Breast epithelium (tissue), 4 donors: ENCODE measurements at regions not wholly inside any gene's neighbourhood (a gene's known extent, or its start where the extent isn't known, plus 50 kb on each side); places are given as distances from the start of the nearest gene placed in this dataset.

ENCODE experiments used
- DNase-seq, 2 donors: peaks; one replicate each; pipeline ENCODE4 v3.0.0-alpha.2; 2019; ENCODE audit warnings: low spot score in 2 of 2
- H3K27ac ChIP-seq, 2 donors: fragments of 200-600 bp; sonication (generic) in 1 of 2; one replicate each; pipeline ENCODE4 v1.5.1; 2016 to 2019; ENCODE audit warnings: mild to moderate bottlenecking in 1 of 2
- H3K27me3 ChIP-seq, 2 donors: fragments of 200-600 bp; sonication (generic) in 1 of 2; one replicate each; pipeline versions ENCODE4 v1.5.1 to v1.6.0; 2017 to 2019; ENCODE audit warnings: control low read depth in 1 of 2, mild to moderate bottlenecking in 1 of 2
- H3K36me3 ChIP-seq: fragments of 200-600 bp; one replicate; pipeline ENCODE4 v1.5.1; 2019
- H3K4me1 ChIP-seq, 2 donors: fragments of 200-600 bp; sonication (generic); one replicate each; pipeline ENCODE4 v1.5.1; 2016 to 2019; ENCODE audit warnings: control low read depth in 1 of 2
- H3K4me3 ChIP-seq, 3 donors: fragments of 200-600 bp; sonication (generic); 1 replicate in 2 of 3; 2 replicates in 1 of 3; pipeline ENCODE4 v1.5.1; 2016 to 2019; ENCODE audit warnings: mild to moderate bottlenecking in 3 of 3, moderate library complexity in 2 of 3
- H3K9me3 ChIP-seq, 2 donors: fragments of 200-600 bp; sonication (generic) in 1 of 2; one replicate each; pipeline ENCODE4 v1.5.1; 2016 to 2019; ENCODE audit warnings: control low read depth in 1 of 2
- POLR2A ChIP-seq: fragments of 450-650 bp; IDR thresholded peaks from one replicate; pipeline ENCODE4 v1.6.1; 2016; ENCODE audit warnings: antibody characterized with exemption, mild to moderate bottlenecking, moderate library complexity
- POLR2AphosphoS5 ChIP-seq, 3 donors: sonication (generic); formaldehyde crosslinking; IDR thresholded peaks; one replicate each; pipeline ENCODE4 v1.6.1; 2017; ENCODE audit warnings: antibody characterized with exemption in 3 of 3
- intact Hi-C: fragments of 100-400 bp; cut with DNase I; formaldehyde crosslinking; loops from one replicate; pipeline ENCODE4 v1.15.1; 2023; ENCODE audit warnings: low total_unique reads
- TF ChIP-seq, protein P1 (sequence below), 3 donors: fragments of 450-650 bp; IDR thresholded peaks; one replicate each; pipeline ENCODE4 v1.5.1; 2016 to 2017; ENCODE audit warnings: antibody characterized with exemption in 3 of 3, mild to moderate bottlenecking in 3 of 3, moderate library complexity in 3 of 3

- H3K27ac ChIP-seq = no peak overlapping the region
- no peak for TF ChIP-seq POLR2A
- TF ChIP-seq POLR2AphosphoS5 (IDR thresholded peaks at IDR 0.05) = no peak
- TF ChIP-seq, protein P1, sequence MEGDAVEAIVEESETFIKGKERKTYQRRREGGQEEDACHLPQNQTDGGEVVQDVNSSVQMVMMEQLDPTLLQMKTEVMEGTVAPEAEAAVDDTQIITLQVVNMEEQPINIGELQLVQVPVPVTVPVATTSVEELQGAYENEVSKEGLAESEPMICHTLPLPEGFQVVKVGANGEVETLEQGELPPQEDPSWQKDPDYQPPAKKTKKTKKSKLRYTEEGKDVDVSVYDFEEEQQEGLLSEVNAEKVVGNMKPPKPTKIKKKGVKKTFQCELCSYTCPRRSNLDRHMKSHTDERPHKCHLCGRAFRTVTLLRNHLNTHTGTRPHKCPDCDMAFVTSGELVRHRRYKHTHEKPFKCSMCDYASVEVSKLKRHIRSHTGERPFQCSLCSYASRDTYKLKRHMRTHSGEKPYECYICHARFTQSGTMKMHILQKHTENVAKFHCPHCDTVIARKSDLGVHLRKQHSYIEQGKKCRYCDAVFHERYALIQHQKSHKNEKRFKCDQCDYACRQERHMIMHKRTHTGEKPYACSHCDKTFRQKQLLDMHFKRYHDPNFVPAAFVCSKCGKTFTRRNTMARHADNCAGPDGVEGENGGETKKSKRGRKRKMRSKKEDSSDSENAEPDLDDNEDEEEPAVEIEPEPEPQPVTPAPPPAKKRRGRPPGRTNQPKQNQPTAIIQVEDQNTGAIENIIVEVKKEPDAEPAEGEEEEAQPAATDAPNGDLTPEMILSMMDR (IDR thresholded peaks at IDR 0.05) = no peak
- intact Hi-C loops = no loop called here
Observed at GRCh38 chr1:104945406-104945805, 1195.7 kb downstream of the AMY1C start.

DNA sequence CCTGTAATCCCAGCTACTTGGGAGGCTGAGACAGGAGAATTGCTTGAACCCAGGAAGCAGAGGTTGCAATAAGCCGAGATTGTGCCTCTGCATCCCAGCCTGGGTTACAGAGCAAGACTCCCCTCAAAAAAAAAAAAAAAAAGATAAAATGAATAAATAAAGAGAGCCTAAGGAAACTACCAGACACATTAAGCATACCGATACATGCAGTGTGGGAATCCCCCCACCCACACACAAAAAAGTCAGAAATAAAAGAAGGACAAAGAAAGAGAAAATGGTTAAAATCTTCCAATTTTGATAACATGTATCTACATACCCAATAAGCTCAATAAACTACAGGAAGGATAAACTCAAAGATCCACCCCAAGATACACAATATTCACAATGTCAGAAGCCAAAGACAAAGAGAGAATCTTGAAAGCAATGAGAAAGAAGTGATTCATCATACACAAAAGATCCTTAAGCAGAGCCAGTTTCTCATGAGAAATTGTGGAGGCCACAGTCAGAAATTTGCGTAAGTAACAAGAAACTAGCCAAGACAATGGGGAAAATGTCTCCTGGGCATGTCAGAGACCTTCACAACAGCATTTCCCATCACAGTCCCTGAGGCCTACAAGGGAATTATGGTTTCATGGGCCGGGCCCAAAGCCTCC lies 1197.0 kb downstream of the AMY1C start:
- Histone ChIP-seq H3K27me3 (no peaks in the 10 kb centered on the region), H3K4me1 (no peaks in the 10 kb centered on the region), H3K4me3 (no peak overlapping the region), H3K27ac (no peak overlapping the region), H3K9me3 (no peaks in the 10 kb centered on the region), H3K36me3 (no peaks in the 10 kb centered on the region)
- intact Hi-C loops = no loop called here
- TF ChIP-seq POLR2A = no peak
- TF ChIP-seq, protein P1 (IDR thresholded peaks at IDR 0.05) = no peak
- no peak for TF ChIP-seq POLR2AphosphoS5 (IDR thresholded peaks at IDR 0.05)
- no peak for DNase-seq

More at GRCh38 chr1:104945406-104945805, 1195.7 kb downstream of the AMY1C start:
- DNase-seq = no peak
- H3K27me3 ChIP-seq = no peaks in the 10 kb centered on the region
- H3K9me3 ChIP-seq = no peaks in the 10 kb centered on the region
- no peaks in the 10 kb centered on the region for H3K36me3 ChIP-seq
- no peak overlapping the region for H3K4me3 ChIP-seq
- H3K4me1 ChIP-seq = no peaks in the 10 kb centered on the region

- Histone ChIP-seq H3K9me3 (no peaks in the 10 kb centered on the region), H3K27me3 (no peaks in the 10 kb centered on the region), H3K4me1 (no peaks in the 10 kb centered on the region), H3K36me3 (no peaks in the 10 kb centered on the region), H3K27ac (no peak overlapping the region), H3K4me3 (no peak overlapping the region)
- no peak for DNase-seq
- intact Hi-C loops = no loop called here
- TF ChIP-seq POLR2AphosphoS5 (IDR thresholded peaks at IDR 0.05) (no peak), POLR2A (no peak)
- TF ChIP-seq, protein P1 (IDR thresholded peaks at IDR 0.05) = no peak
Observed at GRCh38 chr1:104953555-104953954, 1203.9 kb downstream of the AMY1C start.

DNA sequence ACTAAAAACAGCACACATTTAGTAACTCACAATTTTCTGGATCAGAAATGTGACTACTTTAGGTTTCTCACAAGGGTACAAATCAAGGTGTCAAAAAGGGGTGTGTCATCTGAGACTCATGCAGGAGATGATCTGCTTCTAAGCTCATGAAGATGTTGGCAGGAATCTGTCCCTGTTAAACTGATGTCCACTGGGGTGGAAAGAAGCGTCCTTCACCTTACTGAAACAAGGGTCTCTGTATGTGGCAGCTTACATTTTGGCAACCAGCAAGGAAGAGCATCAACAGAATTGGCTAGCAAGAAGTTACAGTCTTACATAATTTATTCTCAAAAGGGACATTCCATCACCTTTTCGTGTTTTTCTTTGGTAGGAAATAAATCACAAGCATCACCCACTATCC lies 1223.8 kb downstream of the AMY1C start:
- no peaks in the 10 kb centered on the region for H3K27me3 ChIP-seq
- DNase-seq = no peak
- no peaks in the 10 kb centered on the region for H3K4me1 ChIP-seq
- intact Hi-C loops = no loop called here
- no peaks in the 10 kb centered on the region for H3K9me3 ChIP-seq
- H3K27ac ChIP-seq = no peak overlapping the region
- peaks cover 8% of the 10 kb centered on the region for H3K36me3 ChIP-seq
- no peak for TF ChIP-seq POLR2A
- TF ChIP-seq, protein P1 (IDR thresholded peaks at IDR 0.05) = no peak
- TF ChIP-seq POLR2AphosphoS5 (IDR thresholded peaks at IDR 0.05) = no peak
- no peak overlapping the region for H3K4me3 ChIP-seq

GRCh38 chr1:104979651-104980050 lies 1230.0 kb downstream of the AMY1C start:
- peaks cover 0 to 8% of the 10 kb centered on the region in 2 donors for H3K9me3 ChIP-seq
- intact Hi-C loops = no loop called here
- H3K4me1 ChIP-seq = no peaks in the 10 kb centered on the region
- no peaks in the 10 kb centered on the region for H3K36me3 ChIP-seq
- no peak for DNase-seq
- H3K4me3 ChIP-seq = no peak overlapping the region
- no peak overlapping the region for H3K27ac ChIP-seq
- H3K27me3 ChIP-seq = no peaks in the 10 kb centered on the region
- TF ChIP-seq POLR2A (no peak), POLR2AphosphoS5 (IDR thresholded peaks at IDR 0.05) (no peak)
- TF ChIP-seq, protein P1 (IDR thresholded peaks at IDR 0.05) = no peak
